ENCODE measurements at regions not wholly inside any gene's neighbourhood (a gene's known extent, or its start where the extent isn't known, plus 50 kb on each side); places are given as distances from the start of the nearest gene placed in this dataset.

GRCh38 chr21:43268804-43269186 is 100.0 kb downstream of the CRYAA start:
- TF ChIP-seq CTCF (conservative IDR thresholded peaks at IDR 0.05; ENCODE audit: low read depth, low read length) = no peak
- TF ChIP-seq EZH2 (IDR thresholded peaks at IDR 0.05; ENCODE audit: low read length, unreplicated experiment) = no peak
